GM20000 (cell line): ENCODE measurements at regions not wholly inside any gene's neighbourhood (a gene's known extent, or its start where the extent isn't known, plus 50 kb on each side); places are given as distances from the start of the nearest gene placed in this dataset.
A peak's percentile ranks its signal among the peaks of the same experiment; 100 is the strongest.
"Not testable (repeated sequence)": the region's sequence is repeated elsewhere in the genome, so short reads cannot be mapped to it uniquely, and the experiment has no call there.

ENCODE experiments used
- DNase-seq: peaks from one replicate; pipeline ENCODE4 v3.0.0; 2012; ENCODE audit warnings: low spot score
- TF ChIP-seq, protein P1 (sequence below): IDR thresholded peaks from 2 replicates; pipeline ENCODE4 v1.5.1; 2012; ENCODE audit warnings: mild to moderate bottlenecking, control low read depth; ENCODE audit errors: extremely low read depth, missing control alignments

DNA sequence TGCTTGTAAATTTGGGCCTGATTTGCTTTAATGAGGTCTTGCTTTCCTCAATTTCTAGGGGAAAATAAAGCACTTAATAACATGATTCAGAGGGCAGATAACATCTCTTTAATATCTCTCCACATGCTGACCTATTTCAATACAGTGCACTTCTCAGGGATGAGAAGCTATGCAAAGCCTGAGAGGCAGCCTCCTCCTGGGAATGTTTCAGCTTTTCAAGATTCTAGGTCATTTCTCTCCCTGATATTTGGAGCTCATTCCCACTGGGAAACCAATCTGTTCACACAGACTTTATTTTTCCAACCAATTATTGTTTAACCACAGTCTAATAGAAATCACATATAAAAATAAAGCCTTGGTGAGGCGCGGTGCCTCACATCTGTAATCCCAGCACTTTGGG lies 67.0 kb upstream of the LSAMP start:
- DNase-seq: no peak
- TF ChIP-seq, protein P1, sequence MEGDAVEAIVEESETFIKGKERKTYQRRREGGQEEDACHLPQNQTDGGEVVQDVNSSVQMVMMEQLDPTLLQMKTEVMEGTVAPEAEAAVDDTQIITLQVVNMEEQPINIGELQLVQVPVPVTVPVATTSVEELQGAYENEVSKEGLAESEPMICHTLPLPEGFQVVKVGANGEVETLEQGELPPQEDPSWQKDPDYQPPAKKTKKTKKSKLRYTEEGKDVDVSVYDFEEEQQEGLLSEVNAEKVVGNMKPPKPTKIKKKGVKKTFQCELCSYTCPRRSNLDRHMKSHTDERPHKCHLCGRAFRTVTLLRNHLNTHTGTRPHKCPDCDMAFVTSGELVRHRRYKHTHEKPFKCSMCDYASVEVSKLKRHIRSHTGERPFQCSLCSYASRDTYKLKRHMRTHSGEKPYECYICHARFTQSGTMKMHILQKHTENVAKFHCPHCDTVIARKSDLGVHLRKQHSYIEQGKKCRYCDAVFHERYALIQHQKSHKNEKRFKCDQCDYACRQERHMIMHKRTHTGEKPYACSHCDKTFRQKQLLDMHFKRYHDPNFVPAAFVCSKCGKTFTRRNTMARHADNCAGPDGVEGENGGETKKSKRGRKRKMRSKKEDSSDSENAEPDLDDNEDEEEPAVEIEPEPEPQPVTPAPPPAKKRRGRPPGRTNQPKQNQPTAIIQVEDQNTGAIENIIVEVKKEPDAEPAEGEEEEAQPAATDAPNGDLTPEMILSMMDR: no peak

DNA sequence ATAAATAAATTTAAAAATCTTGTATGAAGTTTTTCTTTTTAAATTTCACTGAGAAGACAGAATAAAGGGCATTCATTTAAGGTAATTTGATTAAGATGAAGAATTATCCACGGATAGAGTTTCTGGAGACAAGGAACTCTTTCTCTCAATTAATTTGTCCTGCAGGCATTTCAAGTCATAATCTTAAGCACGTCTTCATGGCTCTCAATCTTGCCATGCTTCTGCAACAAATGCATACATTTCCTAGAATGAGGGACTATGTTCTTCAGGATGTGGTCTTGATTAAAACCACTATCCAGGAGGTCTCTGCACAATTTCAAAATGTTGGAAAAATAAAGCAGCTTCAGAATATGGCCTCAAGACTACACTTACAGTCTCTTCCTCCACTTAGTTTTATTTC lies 67.6 kb upstream of the LSAMP start:
- TF ChIP-seq, protein P1: no peak

DNA sequence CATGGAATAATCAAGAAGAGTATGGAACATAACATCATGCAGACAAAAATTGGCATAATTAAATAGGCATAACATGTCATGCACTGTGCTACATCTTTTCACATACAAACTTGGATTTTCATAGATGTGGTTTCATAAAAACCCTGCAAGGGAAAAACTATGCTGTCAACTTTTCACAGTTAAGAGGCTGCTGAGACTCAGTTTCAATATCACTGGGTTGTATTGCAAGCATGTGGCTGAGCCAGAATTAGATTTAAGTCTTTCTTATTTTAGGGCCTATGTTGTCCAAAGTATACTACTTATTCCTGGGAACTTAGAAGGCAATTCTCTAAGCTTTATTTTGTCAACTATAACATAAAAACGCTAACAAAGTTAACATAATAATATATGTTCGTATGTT lies 70.7 kb upstream of the LSAMP start:
- no peak for DNase-seq
- TF ChIP-seq, protein P1: no peak

More for the DNA sequence above, 67.6 kb upstream of the LSAMP start:
- no peak for DNase-seq

DNA sequence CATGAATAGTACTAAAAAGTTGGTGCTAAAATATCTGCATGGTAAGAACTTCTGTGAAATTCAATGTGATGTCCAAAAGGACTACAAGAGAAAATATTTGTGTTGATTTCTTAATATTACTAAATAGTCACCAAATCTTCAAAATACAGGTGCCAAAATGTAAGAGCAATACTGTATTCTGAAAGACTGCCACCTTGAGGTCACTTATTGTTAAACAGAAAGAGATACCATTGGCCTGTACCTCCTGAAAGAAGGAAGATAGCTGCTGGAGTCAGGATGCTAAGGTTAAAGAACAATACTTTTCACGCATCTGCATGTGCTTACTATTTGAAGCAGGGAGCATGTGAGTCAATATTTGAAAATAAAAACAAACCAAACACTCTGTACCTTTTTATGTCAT lies 72.0 kb upstream of the LSAMP start:
- TF ChIP-seq, protein P1: peak; percentile 5
- no peak for DNase-seq

DNA sequence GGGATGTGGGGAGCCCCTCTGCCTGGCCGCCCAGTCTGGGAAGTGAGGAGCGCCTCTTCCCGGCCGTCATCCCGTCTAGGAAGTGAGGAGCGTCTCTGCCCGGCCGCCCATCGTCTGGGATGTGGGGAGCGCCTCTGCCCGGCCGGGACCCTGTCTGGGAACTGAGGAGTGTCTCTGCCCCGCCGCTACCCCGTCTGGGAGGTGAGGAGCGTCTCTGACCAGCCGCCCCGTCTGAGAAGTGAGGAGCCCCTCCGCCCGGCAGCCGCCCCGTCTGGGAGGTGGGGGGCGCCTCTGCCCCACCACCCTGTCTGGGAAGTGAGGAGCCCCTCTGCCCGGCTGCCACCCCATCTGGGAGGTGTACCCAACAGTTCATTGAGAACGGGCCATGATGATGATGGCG lies 73.8 kb upstream of the LSAMP start:
- not testable (repeated sequence) for DNase-seq

DNA sequence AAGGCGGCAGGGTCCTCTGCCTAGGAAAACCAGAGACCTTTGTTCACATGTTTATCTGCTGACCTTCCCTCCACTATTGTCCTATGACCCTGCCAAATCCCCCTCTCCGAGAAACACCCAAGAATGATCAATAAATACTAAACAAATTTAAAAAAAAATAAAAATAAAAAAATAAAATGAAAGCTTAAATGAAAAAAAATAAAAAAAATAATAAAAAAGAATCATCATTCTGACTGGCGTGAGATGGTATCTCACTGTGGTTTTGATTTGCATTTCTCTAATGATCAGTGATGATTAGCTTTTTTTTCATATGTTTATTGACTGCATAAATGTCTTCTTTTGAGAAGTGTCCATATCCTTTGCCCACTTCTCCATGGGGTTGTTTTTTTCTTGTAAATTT lies 74.5 kb upstream of the LSAMP start:
- not testable (repeated sequence) for DNase-seq

DNA sequence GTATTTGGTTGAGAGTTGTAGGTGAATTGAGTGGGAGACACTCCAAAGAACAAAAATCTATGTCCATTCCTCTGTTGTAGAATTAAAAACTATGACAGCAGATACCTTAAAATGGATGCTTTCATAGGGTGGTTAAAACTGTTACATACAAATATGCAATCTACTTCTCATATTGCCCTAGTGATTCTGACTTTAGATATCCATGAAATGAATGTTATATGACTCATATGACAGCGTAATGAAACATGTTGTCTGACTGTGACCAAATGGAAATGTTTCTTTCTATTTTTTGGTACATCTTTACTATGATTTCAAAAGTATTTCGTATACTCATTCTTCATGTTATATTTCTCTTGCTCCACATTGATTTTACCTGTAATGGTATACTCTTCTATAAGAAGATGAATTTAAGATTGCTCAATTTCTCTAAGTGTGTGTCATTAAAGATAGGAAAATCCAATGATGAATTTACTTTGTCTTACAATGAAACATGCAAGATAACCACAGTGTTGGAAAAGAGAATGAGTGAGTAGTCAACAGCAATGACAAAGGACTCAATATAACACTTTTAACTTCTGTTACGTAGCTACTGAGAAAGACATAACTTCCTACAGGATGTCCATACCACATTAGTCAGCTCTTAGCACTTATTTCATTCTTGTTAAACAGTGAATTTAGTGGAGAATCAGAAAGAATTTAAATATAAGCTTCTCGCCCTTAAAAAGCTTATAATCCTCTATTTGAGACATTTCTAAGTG lies 79.3 kb upstream of the LSAMP start:
- no peak for DNase-seq
- TF ChIP-seq, protein P1: no peak

DNA sequence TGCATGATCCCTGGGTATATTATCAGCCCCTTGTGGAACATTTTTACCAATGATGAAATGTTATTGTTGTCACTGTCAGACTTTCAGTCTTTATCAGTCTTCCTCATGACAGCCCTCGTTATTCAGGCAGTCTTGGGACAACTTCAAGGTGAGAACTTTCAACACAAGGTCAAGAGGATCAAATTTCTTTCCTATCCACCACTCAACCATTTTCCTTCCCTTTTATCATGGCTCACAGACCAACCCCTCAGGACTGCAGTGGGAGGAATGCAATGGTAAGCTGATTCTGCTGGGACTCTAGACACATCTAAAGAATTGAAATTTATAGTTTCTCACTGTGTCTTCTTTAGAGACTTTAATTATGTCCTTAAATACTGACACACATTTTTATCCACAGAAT lies 107.0 kb upstream of the LSAMP start:
- DNase-seq: no peak
- TF ChIP-seq, protein P1: no peak

DNA sequence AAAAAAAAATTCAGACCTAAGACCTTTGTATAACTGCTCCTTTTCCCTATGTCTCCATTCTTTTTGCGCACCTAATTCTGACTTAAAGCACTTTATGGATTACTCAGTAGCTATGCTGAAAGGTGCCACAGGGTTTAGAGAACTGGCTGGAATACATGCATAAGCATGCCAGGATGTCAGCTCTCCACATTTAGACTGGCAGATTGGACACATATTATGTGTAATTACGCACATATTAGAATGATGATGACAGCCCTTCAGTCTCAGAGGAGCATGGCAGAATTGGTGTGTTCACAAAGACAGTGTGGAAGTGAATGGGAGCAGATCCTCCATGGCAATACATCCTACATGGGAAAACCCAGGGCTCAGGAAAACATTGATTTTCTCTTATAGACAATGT lies 108.1 kb upstream of the LSAMP start:
- TF ChIP-seq, protein P1: no peak
- DNase-seq: no peak
